GM19025 (cell line): ENCODE measurements at regions not wholly inside any gene's neighbourhood (a gene's known extent, or its start where the extent isn't known, plus 50 kb on each side); places are given as distances from the start of the nearest gene placed in this dataset.

Experiments
- ATAC-seq: cut with Tn5 transposase; IDR thresholded peaks from one replicate; pipeline ENCODE4 v1.9.1; 2021; ENCODE audit warnings: mild to moderate bottlenecking, low read depth, moderate library complexity; ENCODE audit not compliant: unreplicated experiment

DNA sequence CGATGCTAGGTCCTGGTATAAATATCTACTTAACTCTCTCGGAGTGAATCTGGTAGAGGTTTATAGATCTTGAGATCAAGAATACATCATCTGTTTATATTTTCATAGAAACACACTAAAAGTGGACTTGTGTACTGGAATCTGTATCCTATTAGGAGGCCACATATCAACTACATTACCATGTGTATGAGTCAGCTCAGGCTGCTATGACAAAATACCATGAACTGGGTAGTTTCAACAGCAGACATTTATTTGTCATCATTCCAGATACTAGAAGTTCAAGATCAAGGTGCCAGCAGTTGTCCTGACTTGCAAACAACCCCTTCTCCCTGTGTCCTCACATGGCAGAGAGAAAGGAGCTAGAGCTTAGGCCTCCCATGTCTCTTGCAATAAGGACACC is 113.9 kb upstream of the PFKP start:
- no peak for ATAC-seq

DNA sequence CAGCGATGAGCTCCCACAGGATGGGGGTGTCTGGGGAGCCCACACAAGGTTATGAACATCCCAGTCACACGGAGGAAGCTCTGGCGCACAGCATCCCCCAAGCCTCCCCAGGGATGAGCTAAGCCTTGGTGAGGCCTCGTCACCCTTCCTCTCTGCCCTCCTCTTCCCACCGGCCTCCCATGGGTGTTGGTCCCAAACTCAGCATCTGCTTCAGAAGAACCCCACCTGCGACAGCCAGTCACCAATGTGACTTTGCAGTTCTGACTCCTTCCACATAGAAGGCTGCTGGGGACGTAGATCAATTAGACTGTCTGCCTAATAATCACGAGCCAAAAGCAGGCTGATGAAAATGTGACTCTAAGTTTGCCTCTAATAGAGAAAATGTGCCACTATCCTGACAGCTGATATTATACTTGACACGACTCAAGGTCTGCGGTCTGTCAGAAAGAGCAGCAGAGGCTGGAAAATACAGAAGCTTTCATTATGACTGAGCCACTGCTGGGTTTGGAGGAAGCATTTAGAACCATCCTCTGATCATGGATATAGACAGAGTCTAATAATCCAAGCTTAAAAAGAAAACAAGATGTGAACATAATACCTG is 116.0 kb upstream of the PFKP start:
- no peak for ATAC-seq

- no peak for ATAC-seq
Observed at GRCh38 chr10:2950546-2950945, 116.8 kb upstream of the PFKP start.

- peak; percentile 54 for ATAC-seq
Observed at GRCh38 chr10:2949948-2950354, 117.4 kb upstream of the PFKP start.

DNA sequence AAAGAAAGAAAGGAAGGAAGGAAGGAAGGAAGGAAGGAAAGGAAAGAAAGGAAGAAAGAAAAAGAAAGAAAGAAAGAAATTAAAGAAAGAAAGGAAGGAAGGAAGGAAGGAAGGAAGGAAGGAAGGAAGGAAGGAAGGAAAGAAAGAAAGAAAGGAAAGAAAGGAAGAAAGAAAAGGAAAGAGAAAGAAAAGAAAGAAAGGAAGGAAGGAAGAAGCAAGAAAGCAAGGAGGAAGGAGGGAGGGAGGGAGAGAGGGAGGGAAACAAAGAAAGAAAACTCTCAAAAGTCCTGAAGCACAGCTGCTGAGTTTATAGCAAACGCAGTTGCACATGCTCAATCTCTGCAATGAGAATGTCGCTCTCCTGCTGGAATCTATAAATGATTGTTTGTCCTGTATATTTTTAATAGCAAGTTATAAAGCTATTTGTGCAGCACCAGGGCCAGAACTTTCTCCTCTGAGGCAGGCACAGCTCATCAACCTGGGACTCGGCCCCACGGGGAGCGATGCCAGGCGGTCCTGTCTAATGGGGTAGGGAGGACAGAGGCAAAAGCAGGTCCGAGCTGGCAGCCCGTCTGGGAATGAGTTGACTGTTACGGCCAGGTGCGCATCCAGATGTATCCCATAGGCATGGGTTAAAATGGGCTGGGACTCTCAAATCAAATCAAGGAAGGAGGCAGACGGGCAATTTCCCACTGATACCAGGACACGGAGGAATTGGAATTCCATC is 118.0 kb upstream of the PFKP start:
- ATAC-seq: no peak

- ATAC-seq: peak; percentile 67
Observed at GRCh38 chr10:2948127-2948854, 119.1 kb upstream of the PFKP start.

- no peak for ATAC-seq
Observed at GRCh38 chr10:2944788-2945187, 122.6 kb upstream of the PFKP start.

GRCh38 chr10:2943932-2944614 is 123.3 kb upstream of the PFKP start:
- ATAC-seq: no peak

DNA sequence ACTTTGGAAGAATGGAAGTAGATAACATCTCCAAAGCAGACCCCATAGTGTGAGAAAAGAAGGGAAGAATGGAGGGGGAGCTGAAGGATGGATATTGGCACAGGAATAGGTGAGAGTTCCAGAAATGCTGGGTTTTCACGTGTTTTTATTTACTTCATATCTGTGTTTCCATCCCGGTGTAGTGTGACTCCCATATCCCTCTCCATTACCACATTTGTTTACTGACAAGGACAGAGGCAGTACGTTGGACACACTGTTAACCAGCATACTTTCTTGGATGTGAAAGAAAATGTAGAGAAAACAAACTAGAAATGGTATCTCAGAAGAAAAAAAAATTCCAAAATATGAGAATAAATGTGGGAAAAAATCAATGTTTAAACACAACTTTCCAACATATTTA is 124.4 kb upstream of the PFKP start:
- no peak for ATAC-seq

DNA sequence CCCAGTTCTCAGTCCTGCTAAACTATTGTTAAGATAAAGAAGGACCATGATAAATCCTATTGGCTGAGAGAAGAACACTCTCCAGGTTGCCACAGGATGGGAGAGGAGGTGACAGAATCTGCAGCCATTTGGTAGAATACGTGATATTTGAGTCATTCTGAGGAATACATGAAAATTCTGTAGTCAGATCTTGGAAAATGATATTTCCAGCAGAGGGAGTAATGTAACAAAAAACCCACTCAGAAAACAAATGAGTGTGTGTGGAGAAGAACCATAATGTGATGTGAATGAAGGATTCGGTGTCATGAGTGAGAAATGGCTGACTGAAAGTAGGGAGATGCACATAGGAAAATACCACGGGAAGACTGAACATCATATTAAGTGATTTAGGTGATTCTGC is 128.5 kb upstream of the PFKP start:
- no peak for ATAC-seq

DNA sequence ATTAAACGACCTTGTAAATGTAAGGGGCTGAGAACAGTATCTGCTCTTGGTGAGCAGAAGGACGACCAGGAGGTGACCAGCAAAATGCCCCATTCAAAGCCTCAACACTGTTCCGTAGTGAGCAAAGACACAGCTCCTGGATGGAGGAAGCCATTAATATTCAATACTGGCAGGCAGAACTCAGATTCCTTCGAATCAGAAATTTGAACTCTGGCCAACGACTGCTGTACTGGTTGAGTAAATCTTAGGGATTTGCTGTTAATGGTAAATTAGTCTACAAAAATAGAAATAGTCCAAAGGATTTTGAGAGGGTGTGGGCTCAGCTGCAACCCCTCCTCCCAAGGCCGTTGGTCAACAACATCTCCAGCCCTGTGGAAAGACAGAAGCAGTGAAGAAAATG is 130.5 kb upstream of the PFKP start:
- ATAC-seq: no peak

GRCh38 chr10:2935647-2936386 is 131.5 kb upstream of the PFKP start:
- no peak for ATAC-seq

DNA sequence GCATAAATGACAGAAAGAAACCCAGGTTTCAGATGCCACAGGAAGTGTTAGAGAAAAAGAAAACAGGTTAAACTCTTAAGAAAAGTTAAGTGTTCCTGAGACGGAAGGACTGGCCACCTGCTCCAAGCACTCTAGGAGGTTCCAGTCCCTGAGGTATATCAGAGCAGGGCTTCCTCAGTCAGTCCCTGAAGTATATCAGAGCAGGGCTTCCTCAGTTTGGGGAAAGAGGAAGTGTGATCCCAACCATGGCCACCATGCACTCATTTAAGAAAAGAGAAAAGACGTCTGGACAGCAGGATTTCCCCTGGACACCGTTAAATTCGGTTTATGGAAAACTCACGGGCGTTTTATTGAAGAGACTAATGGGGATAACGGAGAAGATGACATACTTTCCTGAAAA is 133.4 kb upstream of the PFKP start:
- no peak for ATAC-seq

DNA sequence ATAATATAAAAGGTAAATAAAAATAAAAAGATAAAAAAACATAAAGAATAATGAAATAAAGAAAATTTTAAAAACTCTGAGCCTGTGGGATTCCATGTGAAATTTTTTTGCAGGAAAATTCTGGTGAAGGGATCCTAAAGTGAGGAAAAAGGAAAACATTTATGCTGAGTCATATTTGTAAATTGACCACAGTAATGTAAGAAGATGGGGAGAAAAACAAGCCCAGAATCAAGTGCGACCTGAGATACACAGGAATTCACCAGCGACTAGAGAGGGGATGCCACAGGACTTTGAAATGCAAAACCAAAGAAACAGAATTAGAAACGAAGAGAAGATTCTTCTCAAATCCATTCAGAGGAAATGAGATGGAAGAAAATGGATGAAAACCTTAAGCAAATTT is 133.8 kb upstream of the PFKP start:
- no peak for ATAC-seq

- no peak for ATAC-seq
Observed at GRCh38 chr10:2933071-2933470, 134.3 kb upstream of the PFKP start.

DNA sequence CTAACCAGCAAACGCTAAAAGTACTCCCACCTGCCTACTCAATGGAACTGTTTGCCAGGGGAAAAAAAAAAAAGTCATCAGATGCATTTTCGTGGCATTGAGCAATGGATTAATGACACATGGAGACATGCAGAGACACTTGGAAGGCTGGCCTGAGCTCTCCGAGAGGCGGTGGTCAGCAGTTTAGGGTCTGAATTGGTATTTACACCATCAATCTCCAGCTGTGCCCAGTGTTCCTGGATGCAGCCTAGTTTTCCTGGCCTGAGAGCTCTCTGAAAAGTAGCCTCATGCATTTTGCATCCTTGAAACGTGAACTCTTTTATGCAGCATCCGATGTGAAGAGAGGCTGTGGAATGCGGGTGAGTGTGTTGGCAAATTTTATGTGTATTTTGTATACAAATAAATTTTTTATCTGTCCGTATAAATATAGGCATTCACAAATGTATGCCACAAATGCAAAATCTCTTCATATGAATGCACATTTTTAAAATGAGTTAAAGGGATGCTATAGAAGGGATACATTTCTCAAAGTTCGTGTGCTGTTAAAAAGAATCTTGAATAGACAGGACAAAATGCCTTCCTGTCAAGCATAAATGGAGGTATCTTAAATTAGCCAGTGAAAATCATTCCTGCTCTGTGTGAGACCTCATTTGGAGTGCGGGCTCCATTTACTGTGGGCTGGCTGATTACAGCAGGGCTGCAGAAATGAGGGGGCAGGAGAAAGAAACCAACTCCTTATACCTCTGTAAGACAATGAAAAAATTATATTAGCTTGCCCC is 137.7 kb upstream of the PFKP start:
- no peak for ATAC-seq

DNA sequence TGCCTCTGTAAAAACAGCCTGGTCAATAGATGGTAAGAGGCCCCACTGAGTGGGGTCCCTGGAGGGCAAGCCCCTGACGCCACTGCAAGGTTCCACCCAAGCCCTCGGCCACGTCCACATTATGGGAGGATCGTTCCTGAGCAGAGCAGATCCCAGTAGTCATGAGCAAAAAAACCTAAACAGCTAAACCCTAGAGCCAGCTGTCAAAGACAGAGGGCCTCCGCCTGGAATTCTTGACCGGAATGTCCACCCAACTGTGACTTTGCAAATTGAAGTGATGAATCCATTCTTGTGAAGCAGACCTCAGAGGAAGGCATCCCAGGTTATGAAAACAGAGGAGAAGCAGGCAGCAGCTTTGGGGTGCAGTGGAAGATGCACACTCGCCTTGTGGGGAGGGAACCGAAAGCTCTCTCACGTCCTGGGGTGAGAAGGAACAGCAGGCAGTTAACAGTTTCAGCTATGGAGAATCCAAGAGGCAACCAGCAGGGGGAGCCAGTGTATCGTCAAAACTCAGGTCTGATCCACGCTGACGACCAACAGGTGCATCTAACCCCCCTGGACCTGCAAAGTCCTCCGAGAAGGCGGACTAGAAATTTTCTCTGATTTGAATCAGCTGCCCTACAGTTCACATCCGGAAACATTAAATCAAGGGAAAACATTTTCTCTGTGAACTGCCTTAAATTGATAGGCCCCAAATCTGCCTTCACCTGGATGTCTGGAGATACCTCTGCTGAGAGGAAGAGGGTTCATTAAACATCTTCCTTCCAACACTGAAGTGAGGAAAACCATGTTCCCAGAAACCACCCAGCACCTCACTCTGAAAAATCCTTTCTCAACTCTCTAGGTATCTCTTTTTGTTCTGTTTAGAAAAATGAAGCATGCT is 139.1 kb upstream of the PFKP start:
- peak; percentile 83 for ATAC-seq

GRCh38 chr10:2926918-2927660 is 140.3 kb upstream of the PFKP start:
- no peak for ATAC-seq
